Heart right ventricle (tissue), 16 donors: ENCODE measurements at regions not wholly inside any gene's neighbourhood (a gene's known extent, or its start where the extent isn't known, plus 50 kb on each side); places are given as distances from the start of the nearest gene placed in this dataset.

Experiments used
- ATAC-seq, 8 donors: fragments of 200-7000 bp; cut with Tn5 transposase; one replicate each; pipeline ENCODE4 v1.9.1; 2020; ENCODE audit warnings: mild to moderate bottlenecking in 8 of 8, moderate library complexity in 8 of 8, moderate number of reproducible peaks in 1 of 8
- DNase-seq, 2 donors: peaks; one replicate each; pipeline ENCODE4 v3.0.0-alpha.2; 2020
- H3K27ac ChIP-seq, 10 donors: fragments of 200-600 bp; sonication (generic) in 2 of 10; one replicate each; pipeline versions ENCODE4 v1.5.0 to v1.8.0; 2020 to 2022; ENCODE audit warnings: mild to moderate bottlenecking in 3 of 10
- H3K27me3 ChIP-seq, 7 donors: fragments of 200-600 bp; one replicate each; pipeline ENCODE4 v1.8.0; 2021 to 2022; ENCODE audit warnings: mild to moderate bottlenecking in 2 of 7
- H3K36me3 ChIP-seq, 9 donors: fragments of 200-600 bp; sonication (generic) in 1 of 9; one replicate each; pipeline versions ENCODE4 v1.5.0 to v1.8.0; 2020 to 2022; ENCODE audit warnings: mild to moderate bottlenecking in 2 of 9
- H3K4me1 ChIP-seq, 9 donors: fragments of 200-600 bp; sonication (generic) in 1 of 9; one replicate each; pipeline versions ENCODE4 v1.5.0 to v1.8.0; 2020 to 2022; ENCODE audit warnings: mild to moderate bottlenecking in 4 of 9
- H3K4me3 ChIP-seq, 10 donors: fragments of 200-600 bp; sonication (generic) in 2 of 10; one replicate each; pipeline versions ENCODE4 v1.5.0 to v1.8.0; 2020 to 2022; ENCODE audit warnings: mild to moderate bottlenecking in 7 of 10, moderate library complexity in 2 of 10
- H3K9me3 ChIP-seq, 11 donors: fragments of 200-600 bp in 10 of 11; sonication (generic) in 2 of 11; one replicate each; pipeline versions ENCODE4 v1.5.0 to v1.8.0; 2013 to 2022; ENCODE audit warnings: mild to moderate bottlenecking in 2 of 11, control low read depth in 1 of 11, moderate library complexity in 1 of 11
- WGBS, 2 donors: extraction: QIAGEN DNeasy Blood & Tissue Kit; methylation state at CpG; one replicate each; pipeline ENCODE4 v1.1.7; 2013; ENCODE audit warnings: inconsistent platforms in 1 of 2; 5-methylcytosine and 5-hydroxymethylcytosine counted together
- intact Hi-C, 10 donors: fragments of 100-400 bp; cut with DNase I; formaldehyde crosslinking; loops; one replicate each; pipeline versions ENCODE4 v1.11.1 to v1.14.2; 2022
- TF ChIP-seq, protein P1 (sequence below), 9 donors: fragments of 200-600 bp; sonication (generic) in 2 of 9; IDR thresholded peaks; one replicate each; pipeline versions ENCODE4 v1.5.0 to v1.8.0; 2021 to 2022; ENCODE audit warnings: antibody characterized with exemption in 9 of 9, mild to moderate bottlenecking in 5 of 9, moderate library complexity in 1 of 9
- donor health status: Arrhythmogenic right ventricular cardiomyopathy.
- donor health status: ischemic (EF 13 %, LVEDD 7.1; RV severe dilation, severe dysfunction).
- donor health status: healthy with polysubstance abuse.
- donor health status: DM: no; HTN: yes; CAD: no.
- donor health status: DM: no; HTN: no; CAD: no.
- donor health status: ischemic (EF 25% LVEDD 6.9; RV normal size, moderate dysfunction).
- donor health status: ischemic (EF 25% LVEDD 5.7; RV mildly dilated, moderate dysfunction).
- donor health status: healthy.
- donor health status: DM: yes; HTN: yes; CAD: no.
- donor health status: Ischemic cardiomyopathy.
- donor health status: ischemic (EF 35%, LVEDD 5.7; RV mildly dilated, moderate dysfunction).
- donor health status: nonischemic (EF 11% LVEDD 7.7; RV severe dilation, severe dysfunction).
- donor health status: DM: yes; HTN: yes; CAD: no.
- donor health status: PGD.
- donor health status: ischemic (EF 29% LVEDD 5.4; RV normal size, mild dysfunction).
- donor health status: nonischemic (EF 23%, LVEDD 6.1; RV moderate dilation, normal function).

DNA sequence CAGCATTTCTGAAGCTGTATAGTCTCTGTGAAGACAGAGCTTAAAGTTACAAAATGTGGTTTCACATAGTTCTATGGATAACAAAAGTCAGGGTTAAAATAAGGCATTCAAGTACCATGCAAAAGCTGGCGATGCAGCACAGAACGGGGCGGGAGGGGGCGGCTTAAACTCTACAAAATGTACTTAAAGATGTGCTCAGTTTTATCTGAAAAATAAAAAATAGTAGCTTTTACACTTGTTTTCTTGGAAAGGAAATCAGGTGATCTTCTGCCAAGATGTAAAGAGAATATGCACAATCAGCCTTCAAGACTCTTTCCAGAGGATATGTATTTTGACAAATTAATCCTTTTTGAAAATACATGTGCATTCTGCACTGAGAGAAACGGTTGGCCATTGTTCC is 301.7 kb upstream of the EMCN start:
- Histone ChIP-seq H3K9me3 (no peaks in the 10 kb centered on the region), H3K27ac (no peak overlapping the region), H3K27me3 (no peaks in the 10 kb centered on the region), H3K4me3 (no peak overlapping the region), H3K36me3 (no peaks in the 10 kb centered on the region), H3K4me1 (no peaks in the 10 kb centered on the region)
- TF ChIP-seq, protein P1, sequence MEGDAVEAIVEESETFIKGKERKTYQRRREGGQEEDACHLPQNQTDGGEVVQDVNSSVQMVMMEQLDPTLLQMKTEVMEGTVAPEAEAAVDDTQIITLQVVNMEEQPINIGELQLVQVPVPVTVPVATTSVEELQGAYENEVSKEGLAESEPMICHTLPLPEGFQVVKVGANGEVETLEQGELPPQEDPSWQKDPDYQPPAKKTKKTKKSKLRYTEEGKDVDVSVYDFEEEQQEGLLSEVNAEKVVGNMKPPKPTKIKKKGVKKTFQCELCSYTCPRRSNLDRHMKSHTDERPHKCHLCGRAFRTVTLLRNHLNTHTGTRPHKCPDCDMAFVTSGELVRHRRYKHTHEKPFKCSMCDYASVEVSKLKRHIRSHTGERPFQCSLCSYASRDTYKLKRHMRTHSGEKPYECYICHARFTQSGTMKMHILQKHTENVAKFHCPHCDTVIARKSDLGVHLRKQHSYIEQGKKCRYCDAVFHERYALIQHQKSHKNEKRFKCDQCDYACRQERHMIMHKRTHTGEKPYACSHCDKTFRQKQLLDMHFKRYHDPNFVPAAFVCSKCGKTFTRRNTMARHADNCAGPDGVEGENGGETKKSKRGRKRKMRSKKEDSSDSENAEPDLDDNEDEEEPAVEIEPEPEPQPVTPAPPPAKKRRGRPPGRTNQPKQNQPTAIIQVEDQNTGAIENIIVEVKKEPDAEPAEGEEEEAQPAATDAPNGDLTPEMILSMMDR (IDR thresholded peaks at IDR 0.05): no peak
- DNase-seq (no peak), ATAC-seq (no peak)
- intact Hi-C loops: no loop called here
- 84% methylated on average over 5 of the region's 5 CpGs for WGBS, 2 donors

- TF ChIP-seq, protein P1 (IDR thresholded peaks at IDR 0.05): no peak
Measured at GRCh38 chr4:100816436-100817045, 298.7 kb upstream of the EMCN start.

GRCh38 chr4:100811046-100811445 is 293.2 kb upstream of the EMCN start:
- Histone ChIP-seq H3K36me3 (no peaks in the 10 kb centered on the region), H3K27me3 (no peaks in the 10 kb centered on the region), H3K9me3 (no peaks in the 10 kb centered on the region), H3K27ac (no peak overlapping the region), H3K4me1 (no peaks in the 10 kb centered on the region), H3K4me3 (no peak overlapping the region)
- intact Hi-C loops: no loop called here
- 75 to 85% methylated on average over 2 of the region's 2 CpGs for WGBS, 2 donors
- TF ChIP-seq, protein P1 (IDR thresholded peaks at IDR 0.05): no peak
- ATAC-seq (no peak), DNase-seq (no peak)

More at GRCh38 chr4:100816436-100817045, 298.7 kb upstream of the EMCN start:
- intact Hi-C loops: no loop called here
- ATAC-seq (no peak), DNase-seq (no peak)
- H3K9me3 ChIP-seq: no peaks in the 10 kb centered on the region
- no peaks in the 10 kb centered on the region for H3K27me3 ChIP-seq
- no peak overlapping the region for H3K27ac ChIP-seq
- no peaks in the 10 kb centered on the region for H3K36me3 ChIP-seq
- H3K4me3 ChIP-seq: no peak overlapping the region
- 82% methylated on average over 2 of the region's 2 CpGs for WGBS, 2 donors
- H3K4me1 ChIP-seq: no peaks in the 10 kb centered on the region

DNA sequence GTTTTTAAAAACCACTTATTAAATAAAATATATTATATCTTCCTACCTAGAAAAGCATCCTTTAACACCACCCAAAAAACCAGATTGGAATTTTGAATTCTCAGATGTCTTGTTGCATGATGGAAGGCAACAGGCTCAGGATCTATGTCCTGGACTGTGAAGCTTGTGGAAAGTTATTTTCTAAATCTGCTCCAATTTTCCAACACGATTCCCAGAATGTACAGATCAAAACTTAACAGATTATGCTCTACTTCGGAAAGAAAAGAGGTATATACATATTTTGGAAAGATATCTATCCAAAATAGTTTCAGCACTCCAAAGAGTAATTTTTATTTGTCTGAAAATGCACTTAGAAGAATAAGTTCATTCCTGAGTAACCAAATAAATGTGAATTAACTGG is 291.7 kb upstream of the EMCN start:
- ATAC-seq: no peak
- no peak for DNase-seq
- H3K27me3 ChIP-seq: no peaks in the 10 kb centered on the region
- no peak overlapping the region for H3K4me3 ChIP-seq
- H3K4me1 ChIP-seq: no peaks in the 10 kb centered on the region
- no peaks in the 10 kb centered on the region for H3K9me3 ChIP-seq
- TF ChIP-seq, protein P1 (IDR thresholded peaks at IDR 0.05): no peak
- 79 to 86% methylated on average over 2 of the region's 2 CpGs for WGBS, 2 donors
- no peaks in the 10 kb centered on the region for H3K36me3 ChIP-seq
- no peak overlapping the region for H3K27ac ChIP-seq
- intact Hi-C loops: no loop called here
